IMR-90 (cell line): ENCODE measurements at regions not wholly inside any gene's neighbourhood (a gene's known extent, or its start where the extent isn't known, plus 50 kb on each side); places are given as distances from the start of the nearest gene placed in this dataset.

Source experiments
- ATAC-seq: fragments of 200-7000 bp; cut with Tn5 transposase; 2 replicates; pipeline ENCODE4 v1.9.1; 2020; ENCODE audit warnings: low read depth, mild to moderate bottlenecking, moderate library complexity
- BruUV-seq: library from RNA; stranded (reverse); fragments of 400-500 nt; replicated peaks from 2 replicates; lab custom pipeline; 2021; lab: Mats Ljungman, UMichigan
- CTCF ChIA-PET: fragments of 300-600 bp; formaldehyde crosslinking; extraction: SDS; loops from one replicate; lab custom pipeline; 2021; ENCODE audit warnings: antibody characterized with exemption; lab: Yijun Ruan, JAX
- POLR2A ChIA-PET: fragments of 300-600 bp; sonication (Branson Sonifier 250); formaldehyde crosslinking; loops from one replicate; lab custom pipeline; 2022; ENCODE audit warnings: antibody characterized with exemption; ENCODE audit not compliant: unreplicated experiment; lab: Charles Lee
- DNase-seq: peaks from one replicate; pipeline ENCODE4 v3.0.0; 2013
- H2AFZ ChIP-seq: replicated peaks from 2 replicates; pipeline ENCODE3; 2013; ENCODE audit warnings: low read length, mild to moderate bottlenecking; ENCODE audit not compliant: poor library complexity
- H2AK5ac ChIP-seq: 2 replicates; pipeline ENCODE4 v1.6.1; 2013; ENCODE audit warnings: low read depth, low read length, inconsistent platforms
- H2AK9ac ChIP-seq: replicated peaks from 2 replicates; pipeline ENCODE3; 2013; ENCODE audit warnings: mild to moderate bottlenecking, low read depth, low read length, moderate library complexity; ENCODE audit not compliant: poor library complexity
- H2BK120ac ChIP-seq: 2 replicates; pipeline ENCODE4 v1.6.1; 2013; ENCODE audit warnings: low read depth, low read length, inconsistent platforms
- H2BK15ac ChIP-seq: 3 replicates; pipeline ENCODE4 v1.6.1; 2013; ENCODE audit warnings: low read depth, low read length, inconsistent platforms
- H2BK20ac ChIP-seq: 2 replicates; pipeline ENCODE4 v1.6.1; 2013; ENCODE audit warnings: low read depth, mild to moderate bottlenecking, inconsistent platforms, low read length, moderate library complexity
- H2BK5ac ChIP-seq: 2 replicates; pipeline ENCODE4 v1.6.1; 2013; ENCODE audit warnings: mild to moderate bottlenecking, low read depth, low read length, inconsistent platforms; ENCODE audit not compliant: poor library complexity, severe bottlenecking
- H3K14ac ChIP-seq: replicated peaks from 2 replicates; pipeline ENCODE4 v1.6.1; 2013; ENCODE audit warnings: low read depth, low read length, inconsistent platforms
- H3K18ac ChIP-seq: 2 replicates; pipeline ENCODE4 v1.6.1; 2013; ENCODE audit warnings: low read depth, low read length, control low read depth
- H3K23ac ChIP-seq: 2 replicates; pipeline ENCODE4 v1.6.1; 2013; ENCODE audit warnings: low read depth, low read length, inconsistent platforms
- H3K27ac ChIP-seq: 2 replicates; pipeline ENCODE4 v1.5.1; 2013; ENCODE audit warnings: mild to moderate bottlenecking, control low read depth, low read length; ENCODE audit not compliant: insufficient read depth
- H3K27me3 ChIP-seq: 2 replicates; pipeline ENCODE4 v1.6.1; 2013; ENCODE audit warnings: low read length; ENCODE audit not compliant: control insufficient read depth, insufficient read depth
- H3K36me3 ChIP-seq: 2 replicates; pipeline ENCODE4 v1.6.1; 2013; ENCODE audit warnings: low read length, mixed read lengths; ENCODE audit not compliant: control insufficient read depth, insufficient read depth
- H3K4ac ChIP-seq: 2 replicates; pipeline ENCODE4 v1.6.1; 2013; ENCODE audit warnings: low read depth, low read length, inconsistent platforms
- H3K4me1 ChIP-seq: 2 replicates; pipeline ENCODE4 v1.6.1; 2013; ENCODE audit warnings: low read length, mixed read lengths; ENCODE audit not compliant: control insufficient read depth, insufficient read depth
- H3K4me2 ChIP-seq: 2 replicates; pipeline ENCODE4 v1.6.1; 2013; ENCODE audit warnings: low read depth, mild to moderate bottlenecking, control low read depth, low read length, moderate library complexity
- H3K4me3 ChIP-seq: 2 replicates; pipeline ENCODE4 v1.5.1; 2013; ENCODE audit warnings: low read depth, mild to moderate bottlenecking, control low read depth, low read length, moderate library complexity; ENCODE audit not compliant: insufficient read depth
- H3K56ac ChIP-seq: 2 replicates; pipeline ENCODE4 v1.6.1; 2013; ENCODE audit warnings: low read length, inconsistent platforms; ENCODE audit not compliant: insufficient read depth; ENCODE audit errors: extremely low read depth
- H3K79me1 ChIP-seq, 2 experiments: 2 replicates each; pipeline ENCODE4 v1.6.1; 2013; ENCODE audit warnings: low read length in 2 of 2, inconsistent platforms in 1 of 2, low read depth in 1 of 2
- H3K9ac ChIP-seq: 2 replicates; pipeline ENCODE4 v1.6.1; 2013; ENCODE audit warnings: low read depth, low read length, control low read depth
- H3K9me1 ChIP-seq: 2 replicates; pipeline ENCODE4 v1.6.1; 2013; ENCODE audit warnings: low read length, inconsistent platforms; ENCODE audit not compliant: insufficient read depth
- H3K9me3 ChIP-seq: 2 replicates; pipeline ENCODE4 v1.6.1; 2013; ENCODE audit warnings: low read length; ENCODE audit not compliant: control insufficient read depth, insufficient read depth
- H4K20me1 ChIP-seq: 2 replicates; pipeline ENCODE4 v1.6.1; 2013; ENCODE audit warnings: low read length, inconsistent platforms; ENCODE audit not compliant: insufficient read depth
- H4K5ac ChIP-seq: 2 replicates; pipeline ENCODE4 v1.6.1; 2013; ENCODE audit warnings: mild to moderate bottlenecking, low read depth, low read length, control low read depth
- H4K8ac ChIP-seq, 2 experiments: 2 replicates each; pipeline ENCODE4 v1.6.1; 2013; ENCODE audit warnings: low read depth in 2 of 2, low read length in 2 of 2, control low read depth in 1 of 2, inconsistent platforms in 1 of 2
- H4K91ac ChIP-seq: 2 replicates; pipeline ENCODE4 v1.6.1; 2013; ENCODE audit warnings: low read depth, low read length, inconsistent platforms; ENCODE audit not compliant: insufficient read depth
- FOS ChIP-seq: fragments of 150-350 bp; IDR thresholded peaks from 2 replicates; pipeline ENCODE4 v1.6.1; 2016; ENCODE audit warnings: low read depth, low read length
- POLR2A ChIP-seq: IDR thresholded peaks from 2 replicates; pipeline ENCODE4 v1.6.1; 2012; ENCODE audit warnings: mild to moderate bottlenecking, low read depth, low read length
- WGBS, 2 experiments: methylation state at CpG; one replicate each; pipeline versions ENCODE4 v1.1.5 to v1.1.7; 2013; ENCODE audit warnings: missing lambda C conversion rate in 2 of 2; ENCODE audit not compliant: insufficient read length in 1 of 2; ENCODE audit errors: extremely low coverage in 2 of 2; 5-methylcytosine and 5-hydroxymethylcytosine counted together
- dilution Hi-C: fragments of 300-500 bp; cut with HindIII; formaldehyde crosslinking; loops from one replicate; pipeline ENCODE4 v1.14.3; 2018; ENCODE audit warnings: low sequenced_read_pairs; ENCODE audit not compliant: unreplicated experiment
- in situ Hi-C: fragments of 300-500 bp; cut with MboI; formaldehyde crosslinking; loops from 3 replicates; pipeline ENCODE4 v1.14.3; 2019; ENCODE audit warnings: low sequenced_read_pairs, inconsistent platforms, mixed read lengths
- intact Hi-C: fragments of 100-400 bp; cut with micrococcal nuclease; formaldehyde crosslinking; loops from 2 replicates; pipeline ENCODE4 v1.10.0; 2022

DNA sequence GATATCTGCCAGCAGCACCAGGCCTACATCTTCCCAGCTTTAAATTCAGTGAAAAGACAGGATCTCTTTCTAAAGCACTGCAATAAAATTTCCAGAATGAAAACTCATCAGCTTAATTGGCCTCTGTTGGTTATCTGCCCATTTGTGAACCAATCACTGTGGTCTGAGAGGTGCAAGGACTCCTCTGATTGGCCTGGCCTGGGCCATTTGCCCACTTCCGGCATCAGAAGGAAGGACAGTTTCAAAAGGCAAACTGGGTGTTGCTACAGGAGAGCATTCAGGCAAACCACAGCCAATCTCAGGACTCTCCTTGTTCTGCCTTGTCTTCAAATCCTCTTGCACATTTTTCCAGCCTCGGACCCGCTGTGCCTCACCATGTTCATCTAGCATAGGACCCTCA lies 163.9 kb upstream of the CCDC150 start:
- BruUV-seq: no TSS peak
- Histone ChIP-seq H2AFZ (no peak overlapping the region), H3K36me3 (no peaks in the 10 kb centered on the region), H3K18ac (no peak overlapping the region), H4K8ac (no peak overlapping the region), H3K27ac (no peak overlapping the region), H3K56ac (0 out of 2 replicates have a peak overlapping the region, but pooled peaks have one; percentile 17), H3K14ac (no peak overlapping the region), H4K5ac (no peak overlapping the region), H2BK120ac (no peak overlapping the region), H2BK20ac (no peak overlapping the region), H4K91ac (no peak overlapping the region), H3K79me1 (no peaks in the 10 kb centered on the region), H3K27me3 (no peaks in the 10 kb centered on the region), H3K23ac (no peak overlapping the region; the same call in 1 of the 2 replicates), H2BK5ac (no peak overlapping the region), H3K9me1 (no peaks in the 10 kb centered on the region), H4K20me1 (peaks cover 2% of the 10 kb centered on the region; the same call in 1 of the 2 replicates), H3K4me1 (no peaks in the 10 kb centered on the region), H3K9ac (no peak overlapping the region), H2BK15ac (no peak overlapping the region), H3K4ac (no peak overlapping the region), H3K4me3 (no peak overlapping the region), H3K9me3 (no peaks in the 10 kb centered on the region), H2AK5ac (no peak overlapping the region), H3K4me2 (no peak overlapping the region), H2AK9ac (no peak overlapping the region)
- dilution Hi-C loops: no loop called here
- DNase-seq (no peak), ATAC-seq (no peak)
- CTCF ChIA-PET: interaction anchor here (0.7 kb wide), 1 partner anchor 420 kb away, joined by 3 read pairs; no protein-coding TSS in a partner anchor
- WGBS, 2 experiments: no CpG with 5 or more reads among the region's 3 CpGs
- no peak for TF ChIP-seq POLR2A
- TF ChIP-seq FOS: no peak
- in situ Hi-C loops: no loop called here
- intact Hi-C loops: no loop called here
- POLR2A ChIA-PET: interaction anchor here (0.5 kb wide), 1 partner anchor 114 kb away, joined by 3 read pairs; no protein-coding TSS in a partner anchor
